K562 (cell line): ENCODE measurements at regions not wholly inside any gene's neighbourhood (a gene's known extent, or its start where the extent isn't known, plus 50 kb on each side); places are given as distances from the start of the nearest gene placed in this dataset.

Source experiments
- ATF2 ChIP-seq: sonication (generic); formaldehyde crosslinking; IDR thresholded peaks from 2 replicates; pipeline ENCODE4 v1.8.1; 2022; ENCODE audit warnings: missing genetic modification reagents
- ATF7 ChIP-seq: fragments of 450-650 bp; IDR thresholded peaks from 2 replicates; pipeline ENCODE4 v1.7.1; 2014; ENCODE audit warnings: mild to moderate bottlenecking, moderate library complexity
- CEBPZ ChIP-seq: fragments of 150-350 bp; IDR thresholded peaks from 2 replicates; pipeline ENCODE4 v1.6.1; 2014; ENCODE audit warnings: low read depth, mild to moderate bottlenecking, low read length, borderline replicate concordance
- GATA2 ChIP-seq: sonication (generic); formaldehyde crosslinking; IDR thresholded peaks from 2 replicates; pipeline ENCODE4 v1.4.0; 2020; ENCODE audit warnings: mild to moderate bottlenecking, missing genetic modification reagents
- HBP1 ChIP-seq: fragments of 450-650 bp; formaldehyde crosslinking; IDR thresholded peaks from 2 replicates; pipeline ENCODE4 v1.4.0; 2022; ENCODE audit warnings: missing genetic modification characterization
- HMBOX1 ChIP-seq: sonication (generic); IDR thresholded peaks from 2 replicates; pipeline ENCODE4 v1.6.1; 2016
- MAZ ChIP-seq, 2 experiments: fragments of 450-650 bp in 1 of 2; sonication (generic) in 1 of 2; formaldehyde crosslinking; IDR thresholded peaks in 1 of 2; conservative IDR thresholded peaks in 1 of 2; 2 replicates each; pipeline versions ENCODE4 v1.4.0 to v1.5.0; 2020; ENCODE audit warnings: mild to moderate bottlenecking in 1 of 2, missing genetic modification reagents in 1 of 2
- MEIS2 ChIP-seq: fragments of 450-650 bp; IDR thresholded peaks from 2 replicates; pipeline ENCODE4 v1.6.1; 2014; ENCODE audit warnings: mild to moderate bottlenecking; ENCODE audit not compliant: partially characterized antibody
- RAD21 ChIP-seq, 2 experiments: fragments of 250-450 bp in 1 of 2; fragments of 450-650 bp in 1 of 2; sonication (Bioruptor Pico) in 1 of 2; formaldehyde crosslinking in 1 of 2; IDR thresholded peaks in 1 of 2; conservative IDR thresholded peaks in 1 of 2; 2 replicates each; pipeline versions ENCODE4 v1.4.0 to v1.8.0; 2020 to 2022; ENCODE audit warnings: mild to moderate bottlenecking in 2 of 2, moderate library complexity in 1 of 2
- RAD51 ChIP-seq: fragments of 450-650 bp; IDR thresholded peaks from 2 replicates; pipeline ENCODE4 v1.7.1; 2016; ENCODE audit warnings: low read depth, mild to moderate bottlenecking, borderline replicate concordance
- RCOR1 ChIP-seq, 2 experiments: IDR thresholded peaks; 2 replicates each; pipeline ENCODE4 v1.6.1; 2012; ENCODE audit warnings: low read depth in 2 of 2, low read length in 2 of 2, borderline replicate concordance in 1 of 2, improper control_type of control experiment in 1 of 2
- ZBTB8A ChIP-seq: fragments of 450-650 bp; IDR thresholded peaks from 2 replicates; pipeline ENCODE4 v1.6.1; 2018; ENCODE audit warnings: mild to moderate bottlenecking, moderate library complexity; ENCODE audit not compliant: partially characterized antibody
- ZFX ChIP-seq: sonication (generic); formaldehyde crosslinking; IDR thresholded peaks from 2 replicates; pipeline ENCODE4 v1.8.0; 2022; ENCODE audit warnings: mild to moderate bottlenecking, missing genetic modification reagents, moderate library complexity
- ZNF253 ChIP-seq: fragments of 250-450 bp; sonication (Bioruptor Pico); conservative IDR thresholded peaks from 2 replicates; pipeline ENCODE4 v1.6.1; 2021; ENCODE audit warnings: mild to moderate bottlenecking
- ZNF277 ChIP-seq: fragments of 250-450 bp; sonication (Bioruptor Pico); IDR thresholded peaks from 2 replicates; pipeline ENCODE4 v1.8.0; 2022; ENCODE audit warnings: inconsistent platforms, mild to moderate bottlenecking, moderate library complexity, borderline replicate concordance
- ZNF639 ChIP-seq, 2 experiments: fragments of 200-800 bp in 1 of 2; sonication (Bioruptor generic) in 1 of 2; sonication (generic) in 1 of 2; formaldehyde crosslinking in 1 of 2; IDR thresholded peaks in 1 of 2; conservative IDR thresholded peaks in 1 of 2; 2 replicates each; pipeline versions ENCODE4 v1.5.0 to v1.6.1; 2016 to 2020; ENCODE audit warnings: missing compliant biosample characterization in 1 of 2, missing genetic modification characterization in 1 of 2, missing genetic modification reagents in 1 of 2
- ZNF79 ChIP-seq: fragments of 250-450 bp; sonication (Bioruptor Pico); IDR thresholded peaks from 2 replicates; pipeline ENCODE4 v1.4.0; 2020; ENCODE audit warnings: low read depth, mild to moderate bottlenecking, moderate library complexity

GRCh38 chr7:7100432-7100849 lies 81.9 kb upstream of the C1GALT1 start (continued):
- peak; percentile 77 to 92; a peak in 3 of 4 replicates for TF ChIP-seq RCOR1 (IDR thresholded peaks at IDR 0.05; ENCODE audit: borderline replicate concordance in 1 of 2, low read depth in 2 of 2, low read length in 2 of 2)
- no peak for TF ChIP-seq ATF2 (CRISPR knock-in tag)
- no peak for TF ChIP-seq ZNF277 (CRISPR knock-in tag)
- TF ChIP-seq ZNF79, result no peak
- no peak for TF ChIP-seq RAD51
- peak in 1 of 2 experiments; percentile 32; a peak in 2 of 4 replicates for TF ChIP-seq RAD21 (CRISPR knock-in tag; conservative IDR thresholded peaks at IDR 0.05 in 1 of 2, IDR thresholded peaks at IDR 0.05 in 1 of 2)
- no peak for TF ChIP-seq ZNF253 (CRISPR knock-in tag)
- TF ChIP-seq CEBPZ, result no peak
- peak in 1 of 2 experiments; percentile 52; a peak in 2 of 4 replicates for TF ChIP-seq ZNF639 (CRISPR knock-in tag; conservative IDR thresholded peaks at IDR 0.05 in 1 of 2, IDR thresholded peaks at IDR 0.05 in 1 of 2)
- TF ChIP-seq ZFX, result no peak; the same call in 1 of the 2 replicates
- TF ChIP-seq ATF7, result peak; percentile 73
- TF ChIP-seq GATA2 (CRISPR knock-in tag), result peak; percentile 95
- TF ChIP-seq MAZ (CRISPR knock-in tag; conservative IDR thresholded peaks at IDR 0.05 in 1 of 2, IDR thresholded peaks at IDR 0.05 in 1 of 2), result no peak
- TF ChIP-seq ZBTB8A, result no peak
- TF ChIP-seq MEIS2, result peak; percentile 76
- TF ChIP-seq HMBOX1, result no peak; the same call in 1 of the 2 replicates
- no peak for TF ChIP-seq HBP1 (CRISPR knock-in tag)
